Astrocyte (in vitro differentiated cells and primary cell): ENCODE measurements at regions not wholly inside any gene's neighbourhood (a gene's known extent, or its start where the extent isn't known, plus 50 kb on each side); places are given as distances from the start of the nearest gene placed in this dataset.

Experiments used
- DNase-seq: peaks from one replicate; pipeline ENCODE4 v3.0.0-alpha.2; 2010; ENCODE audit warnings: low read depth
- FAIRE-seq: peaks from 2 replicates; lab custom pipeline; 2011; peaks lifted over from hg19 to GRCh38; lab: Jason Lieb, UNC
- H2AFZ ChIP-seq: 2 replicates; pipeline ENCODE4 v1.6.0; 2012; ENCODE audit warnings: low read depth, low read length, inconsistent platforms
- H3K27ac ChIP-seq: 2 replicates; pipeline ENCODE4 v1.5.1; 2011; ENCODE audit warnings: low read depth, low read length, inconsistent platforms
- H3K27me3 ChIP-seq: 2 replicates; pipeline ENCODE4 v1.6.0; 2011; ENCODE audit warnings: low read length, inconsistent platforms; ENCODE audit not compliant: insufficient read depth
- H3K36me3 ChIP-seq: 2 replicates; pipeline ENCODE4 v1.5.1; 2011; ENCODE audit warnings: low read length, inconsistent platforms; ENCODE audit not compliant: insufficient read depth
- H3K4me1 ChIP-seq: 2 replicates; pipeline ENCODE4 v1.5.1; 2011; ENCODE audit warnings: low read length, inconsistent platforms; ENCODE audit not compliant: insufficient read depth
- H3K4me2 ChIP-seq: 2 replicates; pipeline ENCODE4 v1.6.0; 2012; ENCODE audit warnings: low read length, inconsistent platforms
- H3K4me3 ChIP-seq: 2 replicates; pipeline ENCODE4 v1.5.1; 2011; ENCODE audit warnings: low read depth, mild to moderate bottlenecking, low read length, inconsistent platforms; ENCODE audit not compliant: insufficient read depth
- H3K79me2 ChIP-seq: 2 replicates; pipeline ENCODE4 v1.6.0; 2012; ENCODE audit warnings: mild to moderate bottlenecking, low read length, inconsistent platforms; ENCODE audit not compliant: insufficient read depth
- H3K9ac ChIP-seq: 2 replicates; pipeline ENCODE4 v1.6.0; 2012; ENCODE audit warnings: mild to moderate bottlenecking, low read length, inconsistent platforms
- H3K9me3 ChIP-seq: 2 replicates; pipeline ENCODE4 v1.5.1; 2012; ENCODE audit warnings: low read depth, mild to moderate bottlenecking, low read length, inconsistent platforms; ENCODE audit not compliant: insufficient read depth
- H4K20me1 ChIP-seq: 2 replicates; pipeline ENCODE4 v1.6.0; 2012; ENCODE audit warnings: low read length, inconsistent platforms; ENCODE audit not compliant: insufficient read depth
- H3K27ac Mint-ChIP-seq: one replicate; pipeline ENCODE4 v1.8.0; 2021; ENCODE audit warnings: mild to moderate bottlenecking, mixed read lengths; ENCODE audit not compliant: unreplicated experiment
- H3K27me3 Mint-ChIP-seq: one replicate; pipeline ENCODE4 v1.8.0; 2021; ENCODE audit warnings: low read depth, mixed read lengths; ENCODE audit not compliant: unreplicated experiment
- H3K36me3 Mint-ChIP-seq: one replicate; pipeline ENCODE4 v1.8.0; 2021; ENCODE audit warnings: low read depth, mixed read lengths; ENCODE audit not compliant: unreplicated experiment
- H3K4me1 Mint-ChIP-seq: one replicate; pipeline ENCODE4 v1.8.0; 2021; ENCODE audit warnings: low read depth, mixed read lengths; ENCODE audit not compliant: unreplicated experiment
- H3K4me3 Mint-ChIP-seq: one replicate; pipeline ENCODE4 v1.8.0; 2021; ENCODE audit warnings: mild to moderate bottlenecking, moderate library complexity, mixed read lengths; ENCODE audit not compliant: unreplicated experiment
- H3K9me3 Mint-ChIP-seq: one replicate; pipeline ENCODE4 v1.8.0; 2021; ENCODE audit warnings: mild to moderate bottlenecking, mixed read lengths; ENCODE audit not compliant: unreplicated experiment
- EZH2 ChIP-seq: IDR thresholded peaks from 2 replicates; pipeline ENCODE4 v1.6.1; 2012; ENCODE audit warnings: mild to moderate bottlenecking, low read length, inconsistent platforms; ENCODE audit not compliant: insufficient read depth
- TF ChIP-seq, protein P1 (sequence below): IDR thresholded peaks from 2 replicates; pipeline ENCODE4 v1.5.1; 2011; ENCODE audit warnings: low read depth, mild to moderate bottlenecking, inconsistent platforms, low read length, moderate library complexity; ENCODE audit not compliant: insufficient read depth

DNA sequence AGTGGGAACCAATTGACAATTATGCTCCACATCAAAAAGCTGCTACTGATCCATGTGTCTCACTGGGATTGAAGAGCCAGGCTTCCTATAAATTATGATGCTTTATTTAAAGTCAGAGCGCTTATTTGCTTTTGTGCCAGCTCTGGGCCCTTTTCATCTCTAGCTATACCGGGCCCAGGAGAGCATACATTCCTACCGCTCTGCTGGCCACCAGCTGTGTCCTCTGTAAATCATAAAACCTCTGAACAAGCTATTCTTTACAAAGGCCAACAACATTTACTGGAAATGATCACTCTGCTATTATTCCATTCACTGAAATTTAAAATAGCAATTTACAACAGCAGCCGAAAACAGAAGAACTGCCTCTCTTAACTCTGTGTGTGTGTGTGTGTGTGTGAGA is 86.6 kb downstream of the ZNF608 start:
- Mint-ChIP-seq H3K27ac (peak overlapping the region; percentile 92), H3K27me3 (no peaks in the 10 kb centered on the region), H3K36me3 (no peaks in the 10 kb centered on the region), H3K9me3 (no peaks in the 10 kb centered on the region), H3K4me1 (peaks cover 60% of the 10 kb centered on the region), H3K4me3 (no peak overlapping the region)
- Histone ChIP-seq H3K4me3 (no peak overlapping the region), H3K4me2 (peak overlapping the region; percentile 79), H4K20me1 (no peaks in the 10 kb centered on the region), H3K4me1 (peaks cover 59% of the 10 kb centered on the region), H3K36me3 (no peaks in the 10 kb centered on the region), H3K27ac (no peak overlapping the region), H3K9ac (peak overlapping the region; percentile 6), H3K27me3 (no peaks in the 10 kb centered on the region), H3K79me2 (peaks cover 25% of the 10 kb centered on the region), H2AFZ (no peak overlapping the region), H3K9me3 (no peaks in the 10 kb centered on the region)
- TF ChIP-seq, protein P1, sequence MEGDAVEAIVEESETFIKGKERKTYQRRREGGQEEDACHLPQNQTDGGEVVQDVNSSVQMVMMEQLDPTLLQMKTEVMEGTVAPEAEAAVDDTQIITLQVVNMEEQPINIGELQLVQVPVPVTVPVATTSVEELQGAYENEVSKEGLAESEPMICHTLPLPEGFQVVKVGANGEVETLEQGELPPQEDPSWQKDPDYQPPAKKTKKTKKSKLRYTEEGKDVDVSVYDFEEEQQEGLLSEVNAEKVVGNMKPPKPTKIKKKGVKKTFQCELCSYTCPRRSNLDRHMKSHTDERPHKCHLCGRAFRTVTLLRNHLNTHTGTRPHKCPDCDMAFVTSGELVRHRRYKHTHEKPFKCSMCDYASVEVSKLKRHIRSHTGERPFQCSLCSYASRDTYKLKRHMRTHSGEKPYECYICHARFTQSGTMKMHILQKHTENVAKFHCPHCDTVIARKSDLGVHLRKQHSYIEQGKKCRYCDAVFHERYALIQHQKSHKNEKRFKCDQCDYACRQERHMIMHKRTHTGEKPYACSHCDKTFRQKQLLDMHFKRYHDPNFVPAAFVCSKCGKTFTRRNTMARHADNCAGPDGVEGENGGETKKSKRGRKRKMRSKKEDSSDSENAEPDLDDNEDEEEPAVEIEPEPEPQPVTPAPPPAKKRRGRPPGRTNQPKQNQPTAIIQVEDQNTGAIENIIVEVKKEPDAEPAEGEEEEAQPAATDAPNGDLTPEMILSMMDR = no peak
- no peak for TF ChIP-seq EZH2
- DNase-seq = no peak
- no peak for FAIRE-seq

DNA sequence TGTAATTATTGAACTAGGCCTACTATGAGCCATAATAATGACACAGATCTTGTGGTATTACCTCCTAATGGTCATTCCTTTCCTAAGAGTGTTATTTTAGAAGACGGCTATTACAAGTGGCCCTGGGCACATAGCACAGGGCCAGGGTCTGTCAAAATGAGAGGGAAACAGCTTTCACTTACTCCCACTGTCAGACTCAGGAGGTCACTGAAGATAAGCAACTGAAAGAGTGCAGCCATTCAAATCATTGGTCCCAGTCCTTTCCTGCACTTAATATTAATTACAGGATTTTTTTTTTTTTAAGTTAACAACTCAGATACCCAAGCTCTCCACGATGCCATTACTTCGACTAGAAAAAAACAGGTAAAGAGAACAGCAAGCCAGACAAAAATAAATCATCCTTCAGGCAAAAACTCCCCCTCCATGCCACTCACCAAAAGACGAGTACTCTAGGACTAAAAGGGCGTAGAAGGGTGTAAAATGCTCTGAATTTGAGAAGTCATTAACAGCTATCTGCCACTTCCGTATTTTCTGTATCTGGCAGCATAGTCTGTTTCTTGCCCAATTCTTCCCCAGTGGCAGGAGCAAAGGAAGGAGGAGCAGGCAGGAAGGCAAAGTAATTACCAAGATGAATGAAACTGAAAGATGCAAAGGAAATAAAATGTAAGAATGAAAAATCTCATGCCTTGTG is 87.4 kb downstream of the ZNF608 start:
- Histone ChIP-seq H3K9me3 (no peaks in the 10 kb centered on the region), H4K20me1 (no peaks in the 10 kb centered on the region), H3K9ac (no peak overlapping the region), H3K4me3 (no peak overlapping the region), H3K4me2 (no peak overlapping the region), H3K79me2 (peaks cover 20% of the 10 kb centered on the region), H3K36me3 (no peaks in the 10 kb centered on the region), H3K27me3 (no peaks in the 10 kb centered on the region), H3K4me1 (peaks cover 63% of the 10 kb centered on the region), H2AFZ (no peak overlapping the region), H3K27ac (no peak overlapping the region)
- no peak overlapping the region for H3K4me3 Mint-ChIP-seq
- no peaks in the 10 kb centered on the region for H3K36me3 Mint-ChIP-seq
- H3K9me3 Mint-ChIP-seq = no peaks in the 10 kb centered on the region
- peak overlapping the region; percentile 92 for H3K27ac Mint-ChIP-seq
- TF ChIP-seq, protein P1 = no peak
- no peak for TF ChIP-seq EZH2
- DNase-seq = no peak
- peaks cover 59% of the 10 kb centered on the region for H3K4me1 Mint-ChIP-seq
- no peaks in the 10 kb centered on the region for H3K27me3 Mint-ChIP-seq
- no peak for FAIRE-seq

DNA sequence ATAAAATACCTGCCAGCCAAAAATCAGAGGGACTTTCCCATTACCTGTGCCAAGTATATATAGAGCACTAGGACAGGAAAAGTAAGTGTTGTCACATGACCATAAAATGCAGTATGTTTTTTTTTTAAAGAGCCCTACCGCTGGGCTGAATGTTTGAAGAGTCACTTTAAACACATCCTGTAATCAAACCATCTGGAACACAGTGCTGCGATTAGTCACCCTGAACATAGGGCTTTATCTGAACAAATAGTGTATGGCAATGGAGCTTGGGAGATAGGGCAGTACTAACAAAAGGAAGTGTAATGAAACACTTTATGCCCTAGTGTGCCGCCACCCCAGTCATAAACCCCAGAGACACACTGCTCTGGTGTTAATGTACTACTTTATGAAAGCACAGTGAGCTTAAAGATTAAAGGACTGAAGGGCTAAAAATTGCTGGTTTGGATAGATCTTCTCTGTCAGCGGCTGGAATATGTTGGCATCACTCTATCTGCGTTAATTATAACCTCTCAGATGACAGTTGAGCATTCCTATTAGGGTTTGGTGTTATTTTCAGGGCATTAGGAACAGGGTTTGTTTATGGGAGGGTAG is 90.4 kb downstream of the ZNF608 start:
- DNase-seq (peak; percentile 91), FAIRE-seq (peak; percentile 29)
- no peaks in the 10 kb centered on the region for H3K27me3 ChIP-seq
- H4K20me1 ChIP-seq = no peaks in the 10 kb centered on the region
- peak overlapping the region; percentile 69 for H3K27ac ChIP-seq
- peaks cover 38% of the 10 kb centered on the region for H3K4me1 Mint-ChIP-seq
- H3K9ac ChIP-seq = peak overlapping the region; percentile 49
- H3K79me2 ChIP-seq = peaks cover 28% of the 10 kb centered on the region
- peak overlapping the region; percentile 30 for H3K4me3 ChIP-seq
- TF ChIP-seq, protein P1 = no peak
- H3K36me3 ChIP-seq = no peaks in the 10 kb centered on the region
- no peaks in the 10 kb centered on the region for H3K9me3 Mint-ChIP-seq
- H3K27me3 Mint-ChIP-seq = no peaks in the 10 kb centered on the region
- H3K4me2 ChIP-seq = peak overlapping the region; percentile 74
- H3K27ac Mint-ChIP-seq = no peak overlapping the region
- H3K9me3 ChIP-seq = no peaks in the 10 kb centered on the region
- no peak overlapping the region for H2AFZ ChIP-seq
- no peak overlapping the region for H3K4me3 Mint-ChIP-seq
- H3K4me1 ChIP-seq = peaks cover 54% of the 10 kb centered on the region
- no peaks in the 10 kb centered on the region for H3K36me3 Mint-ChIP-seq
